Muscle of arm (tissue), 1 donor: ENCODE measurements at regions not wholly inside any gene's neighbourhood (a gene's known extent, or its start where the extent isn't known, plus 50 kb on each side); places are given as distances from the start of the nearest gene placed in this dataset.

Experiments used
- DNase-seq: peaks from one replicate; pipeline ENCODE4 v3.0.0-alpha.2; 2013

DNA sequence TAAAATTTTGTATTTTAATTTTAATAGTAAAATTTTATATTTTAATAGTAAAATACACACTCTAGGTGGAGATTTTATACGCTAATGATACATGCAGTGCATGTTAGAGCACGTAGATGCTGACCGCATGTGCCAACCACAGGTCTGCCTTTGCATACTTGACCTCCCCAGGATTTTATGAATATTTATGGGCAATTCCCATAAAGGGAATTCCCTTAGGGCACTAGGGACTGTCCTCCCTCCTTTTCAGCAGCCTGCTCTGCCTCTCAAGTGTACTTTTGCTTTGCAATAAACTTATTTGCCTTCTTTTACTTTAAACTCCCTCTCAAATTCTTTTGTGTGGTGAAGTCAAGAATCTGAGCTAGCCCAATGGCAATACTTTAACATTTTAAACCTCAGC is 217.7 kb upstream of the CDH8 start:
- no peak for DNase-seq

DNA sequence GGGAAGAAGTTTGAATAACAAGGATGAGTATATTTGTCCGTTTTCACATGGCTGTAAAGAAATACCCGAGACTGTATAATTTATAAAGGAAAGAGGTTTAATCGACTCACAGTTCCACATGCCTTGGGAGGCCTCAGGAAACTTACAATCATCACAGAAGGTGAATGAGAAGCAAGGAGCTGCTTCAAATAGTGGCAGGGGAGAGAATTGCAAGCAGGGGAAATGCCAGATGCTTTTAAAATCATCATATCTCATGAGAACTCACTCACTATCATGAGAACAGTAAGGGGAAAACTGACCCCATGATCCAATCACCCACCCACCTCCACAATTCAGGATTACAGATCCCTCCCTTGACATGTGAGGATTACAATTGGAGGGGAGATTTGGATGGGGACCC is 212.8 kb upstream of the CDH8 start:
- no peak for DNase-seq

DNA sequence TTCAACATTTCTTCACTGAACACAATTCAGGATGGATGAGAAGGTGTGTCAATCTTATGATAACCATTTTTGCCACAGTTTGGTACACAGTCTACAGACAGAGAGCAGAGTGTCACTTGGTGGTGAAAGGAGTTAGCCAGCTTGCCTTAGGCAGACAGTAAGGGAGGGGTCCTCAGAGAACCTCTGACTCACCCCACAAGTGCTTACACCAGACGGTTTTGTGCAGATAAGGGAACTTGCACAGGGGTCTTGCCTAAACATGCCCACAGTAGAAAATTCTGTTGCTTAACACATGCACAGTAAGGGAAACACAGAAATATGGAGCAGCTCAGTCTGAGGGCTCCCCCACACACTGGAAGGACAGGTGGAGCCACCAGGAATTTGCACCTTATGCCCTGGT is 204.5 kb upstream of the CDH8 start:
- DNase-seq = no peak

DNA sequence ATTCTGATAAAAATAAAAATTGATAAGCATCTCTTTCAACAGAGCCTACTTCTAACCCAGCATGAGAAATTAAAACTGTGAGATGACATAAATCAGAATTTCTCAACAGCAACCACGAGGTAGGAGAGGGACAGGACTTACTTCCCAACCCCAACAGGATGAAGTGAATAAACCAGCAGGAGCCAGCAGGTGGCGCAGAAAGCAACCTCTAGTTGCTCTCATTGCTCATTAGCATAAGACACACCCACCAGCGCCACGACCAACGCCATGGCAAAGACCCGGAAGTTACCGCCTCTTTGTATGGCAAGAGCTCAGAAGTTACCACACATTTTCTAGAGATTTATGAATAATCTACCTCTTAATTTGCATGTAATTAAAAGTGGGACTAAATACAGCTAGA is 189.4 kb upstream of the CDH8 start:
- peak; percentile 27 for DNase-seq

DNA sequence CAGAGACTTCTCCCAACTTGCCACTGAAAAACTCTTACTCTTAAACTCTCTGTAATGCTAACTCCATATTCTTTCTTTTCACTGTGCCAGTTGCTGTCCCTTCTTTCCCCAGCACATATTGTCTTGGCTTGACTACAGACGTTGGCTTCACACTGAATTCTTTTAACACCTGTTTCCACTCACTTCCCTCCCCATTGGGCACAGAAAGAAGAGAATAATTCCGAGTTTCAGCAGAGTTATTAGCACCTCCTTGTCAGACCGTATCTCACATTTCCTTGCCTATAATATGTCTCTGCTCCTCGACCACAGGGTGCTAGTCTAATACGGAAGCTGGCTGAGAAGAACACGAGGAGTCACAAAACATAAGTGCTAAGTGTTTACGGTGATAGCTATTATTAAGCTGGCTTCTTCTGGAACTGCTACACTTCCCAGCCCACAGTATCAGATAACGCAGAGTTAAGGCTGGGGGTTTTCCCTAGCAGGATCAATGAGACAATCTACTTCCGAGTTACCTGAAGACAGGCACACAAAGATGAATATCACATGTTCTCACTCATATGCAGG is 188.5 kb upstream of the CDH8 start:
- DNase-seq = no peak

DNA sequence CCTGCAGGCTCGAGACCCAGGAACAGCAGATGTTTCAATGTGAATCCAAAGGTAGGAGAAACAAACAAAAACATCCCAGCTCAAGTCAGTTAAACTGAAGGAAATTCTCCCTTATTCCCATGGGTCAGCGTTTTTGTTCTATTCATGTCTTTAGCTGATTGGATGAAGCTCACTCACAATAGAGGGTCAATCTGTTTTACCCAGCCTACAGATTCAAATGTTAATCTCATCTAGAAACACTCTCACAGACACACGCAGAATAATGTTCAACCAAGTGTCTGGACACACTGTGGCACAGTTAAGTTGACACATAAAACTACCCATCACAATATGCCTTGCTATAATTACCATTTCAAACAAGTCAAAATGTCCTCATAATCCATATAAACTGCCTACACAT is 180.6 kb upstream of the CDH8 start:
- no peak for DNase-seq

DNA sequence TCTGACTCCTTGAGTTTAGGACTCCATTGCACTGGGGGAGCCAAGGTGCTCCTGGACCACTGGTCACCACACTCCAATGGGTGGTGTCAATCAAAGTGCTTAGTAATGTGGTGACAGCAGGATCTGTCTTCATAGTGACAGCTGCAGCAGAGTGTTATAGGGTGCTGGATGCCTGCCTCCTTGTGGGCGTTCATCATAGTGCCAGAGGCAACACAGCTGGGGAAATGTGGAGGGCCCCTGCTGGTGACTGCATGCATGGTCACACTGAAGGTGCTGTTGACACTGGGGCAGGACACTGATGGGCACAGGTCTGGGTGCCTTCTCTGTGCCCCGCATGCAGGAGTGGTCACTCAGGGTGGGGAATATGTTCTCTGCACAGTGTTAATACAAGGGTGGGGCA is 177.5 kb upstream of the CDH8 start:
- no peak for DNase-seq

DNA sequence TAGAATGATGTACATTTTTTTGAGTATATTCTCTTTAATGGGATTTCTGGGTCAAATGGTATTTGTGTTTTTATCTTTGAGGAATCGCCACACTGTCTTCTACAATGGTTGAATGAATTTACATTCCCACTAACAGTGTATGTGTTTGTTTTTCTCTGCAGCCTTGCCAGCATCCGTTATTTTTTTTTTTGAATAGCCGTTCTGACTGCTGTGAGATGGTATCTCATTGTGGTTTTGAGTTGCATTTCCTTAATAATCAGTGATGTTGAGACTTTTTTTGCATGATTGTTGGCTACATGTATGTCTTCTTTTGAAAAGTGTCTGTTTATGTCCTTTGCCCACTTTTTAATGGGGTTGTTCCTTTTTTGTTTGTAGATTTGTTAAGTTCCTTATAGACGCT is 172.7 kb upstream of the CDH8 start:
- DNase-seq = no peak

DNA sequence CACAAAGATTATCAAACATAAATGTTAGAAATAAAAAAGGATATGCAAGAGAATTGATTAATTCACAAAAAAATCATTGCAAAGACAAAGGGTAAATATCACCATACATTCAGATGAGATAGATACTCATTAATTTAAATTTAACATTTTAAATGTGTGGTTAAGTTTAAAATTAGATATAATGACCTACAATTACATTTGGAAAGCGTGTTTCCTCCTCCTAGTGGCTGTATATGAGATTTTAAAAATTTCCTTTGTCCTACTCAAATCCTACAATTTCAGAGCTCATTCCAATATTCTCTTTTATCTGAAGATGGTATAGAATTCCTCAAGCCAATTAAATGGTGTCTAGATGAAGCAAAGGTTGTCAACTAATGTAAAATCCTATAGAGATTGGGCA is 169.2 kb upstream of the CDH8 start:
- DNase-seq = no peak

DNA sequence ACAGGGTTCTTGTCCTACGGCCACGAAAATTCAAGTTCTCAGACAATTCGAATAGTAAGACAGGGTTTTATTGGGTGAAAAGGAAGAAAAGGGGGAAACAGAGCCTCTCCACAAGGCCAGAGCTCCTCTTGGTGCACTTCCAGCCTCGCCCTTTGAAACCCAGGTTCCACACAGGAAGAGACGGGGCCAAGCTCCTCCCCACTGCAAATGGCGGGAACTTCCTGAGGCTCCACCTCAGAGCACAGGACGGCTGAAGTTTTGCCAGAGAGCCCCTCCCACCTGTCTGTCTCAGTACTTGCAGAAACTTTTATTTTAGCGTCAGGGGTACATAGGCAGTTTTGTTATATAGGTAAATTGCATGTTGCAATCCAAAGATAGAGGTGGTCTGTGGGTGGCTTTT is 165.7 kb upstream of the CDH8 start:
- DNase-seq = no peak

DNA sequence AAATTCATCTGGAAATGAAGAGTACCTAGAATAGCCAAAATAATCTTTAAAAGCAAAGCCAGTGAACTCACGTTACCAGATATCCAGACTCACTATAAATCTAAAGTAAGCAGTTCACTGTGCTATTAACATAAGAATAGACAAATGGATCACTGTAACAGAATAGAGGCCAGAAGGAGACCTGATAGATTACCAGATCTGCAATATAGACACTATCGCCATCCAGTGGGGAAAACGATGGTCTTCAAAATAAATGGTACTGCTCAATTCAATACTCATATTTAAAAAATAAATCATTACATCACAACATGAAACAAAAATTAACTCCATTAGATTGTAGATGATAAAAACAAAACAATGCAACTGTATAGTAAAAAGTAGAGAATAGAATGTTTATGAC is 158.6 kb upstream of the CDH8 start:
- no peak for DNase-seq

DNA sequence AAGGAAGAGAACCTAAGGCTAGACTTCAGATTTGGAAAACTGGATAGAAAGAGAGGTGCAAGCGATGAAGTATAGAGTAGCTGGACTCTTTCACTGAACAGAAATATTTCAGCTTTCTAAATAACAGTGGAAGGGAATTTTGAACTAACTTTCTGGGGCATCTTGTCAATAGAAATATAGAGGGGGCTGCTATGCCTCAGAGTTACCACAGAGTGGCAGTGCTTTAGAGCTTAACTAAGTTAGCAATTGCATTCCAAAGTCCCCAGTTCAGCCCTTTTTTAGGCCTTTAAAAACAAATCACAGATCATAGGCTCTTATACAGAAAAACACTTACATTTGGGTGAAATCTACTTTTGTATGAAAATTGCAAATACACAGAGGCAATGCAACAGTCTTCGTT is 154.2 kb upstream of the CDH8 start:
- peak; percentile 17 for DNase-seq

DNA sequence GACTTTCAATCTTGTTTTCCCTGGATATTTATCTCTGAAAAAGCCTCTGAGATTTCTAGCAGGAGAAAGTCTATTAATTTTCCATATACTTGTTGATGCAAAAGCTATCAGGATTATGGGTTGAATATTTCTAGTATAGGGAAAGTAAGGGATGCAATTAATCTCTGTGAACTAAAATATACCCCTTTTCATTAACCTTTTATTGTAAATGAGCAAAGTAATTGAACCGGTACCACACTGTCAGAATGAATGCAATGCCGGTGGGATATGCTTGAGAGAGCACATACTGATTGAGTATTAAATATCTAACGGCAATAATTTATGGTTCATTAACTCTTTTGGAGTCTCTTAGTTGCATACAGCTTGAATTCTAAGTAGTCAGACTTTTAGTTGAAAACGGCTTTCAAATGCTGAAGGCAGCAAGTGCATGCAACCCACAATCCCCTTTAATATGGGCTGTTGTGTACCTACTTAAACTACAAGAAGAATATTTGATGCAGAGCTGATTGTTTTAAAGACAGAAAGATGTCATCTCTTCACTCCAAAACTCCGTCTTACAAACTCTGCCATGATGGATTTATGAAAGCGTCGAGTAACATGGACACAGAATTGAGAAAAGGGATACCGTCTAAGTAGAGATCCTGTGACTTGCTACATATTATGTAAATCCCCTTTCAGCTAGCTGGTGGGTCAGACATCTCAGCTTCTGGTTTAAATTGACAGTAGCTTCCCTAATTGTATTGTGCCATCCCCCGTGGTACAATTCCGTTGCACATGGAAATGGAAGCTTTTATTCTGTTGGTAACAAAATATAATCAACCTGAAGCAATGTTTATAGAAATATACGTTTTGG is 141.3 kb upstream of the CDH8 start:
- no peak for DNase-seq

DNA sequence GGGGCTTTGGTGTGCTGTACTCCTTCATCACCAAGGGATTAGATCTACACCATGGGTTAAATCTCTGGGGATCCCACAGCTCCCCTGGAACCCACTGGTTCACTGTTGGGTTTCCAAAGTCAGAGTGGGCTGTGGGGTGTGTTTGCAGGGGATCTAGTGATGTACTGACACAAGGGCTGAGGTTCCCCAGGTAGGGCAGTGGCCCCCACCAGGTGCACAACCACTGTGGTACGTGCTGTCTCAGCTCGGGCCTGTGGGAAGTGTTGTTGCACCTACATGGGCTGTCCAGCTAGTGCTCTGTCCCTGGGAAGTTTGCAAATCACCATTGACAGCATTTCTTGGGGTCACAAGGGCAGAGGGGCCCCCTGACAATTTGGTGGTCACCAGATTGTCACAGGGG is 134.4 kb upstream of the CDH8 start:
- no peak for DNase-seq

DNA sequence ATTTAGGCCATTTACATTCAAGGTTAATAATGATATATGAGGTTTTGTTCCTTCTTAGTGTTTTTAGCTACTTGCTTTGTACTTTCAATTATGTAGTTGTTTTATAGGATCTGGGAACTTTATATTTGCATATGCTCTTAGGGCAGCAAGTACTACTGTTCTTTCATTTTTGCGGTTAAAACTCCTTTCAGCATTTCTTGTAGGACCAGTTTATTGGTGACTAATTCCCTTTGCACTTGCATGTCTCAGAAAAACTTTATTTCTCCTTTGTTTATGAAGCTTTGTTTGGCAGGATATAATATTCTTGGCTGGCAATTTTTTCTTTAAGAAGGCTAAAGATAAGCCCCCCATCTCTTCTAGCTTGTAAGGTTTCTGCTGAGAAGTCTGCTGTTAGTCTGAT is 131.3 kb upstream of the CDH8 start:
- DNase-seq = no peak

DNA sequence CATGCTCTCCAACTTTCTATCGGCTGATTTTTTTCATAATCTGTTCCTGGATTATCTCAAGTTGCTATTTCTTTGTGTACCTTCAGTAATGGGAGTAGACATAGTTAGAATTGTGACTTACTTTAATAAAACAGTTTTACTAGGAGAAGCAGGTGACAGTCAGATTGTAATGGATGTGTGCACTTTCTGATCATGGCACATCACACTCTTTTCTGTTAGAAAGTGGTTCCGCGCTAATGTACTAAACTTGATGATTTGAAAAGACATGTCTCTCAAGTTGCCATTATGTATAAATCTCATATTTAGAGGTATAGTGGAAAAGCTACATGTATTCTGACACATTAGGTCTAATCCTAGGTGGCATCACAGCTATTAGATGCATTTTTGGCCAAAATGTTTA is 121.3 kb upstream of the CDH8 start:
- DNase-seq = no peak

DNA sequence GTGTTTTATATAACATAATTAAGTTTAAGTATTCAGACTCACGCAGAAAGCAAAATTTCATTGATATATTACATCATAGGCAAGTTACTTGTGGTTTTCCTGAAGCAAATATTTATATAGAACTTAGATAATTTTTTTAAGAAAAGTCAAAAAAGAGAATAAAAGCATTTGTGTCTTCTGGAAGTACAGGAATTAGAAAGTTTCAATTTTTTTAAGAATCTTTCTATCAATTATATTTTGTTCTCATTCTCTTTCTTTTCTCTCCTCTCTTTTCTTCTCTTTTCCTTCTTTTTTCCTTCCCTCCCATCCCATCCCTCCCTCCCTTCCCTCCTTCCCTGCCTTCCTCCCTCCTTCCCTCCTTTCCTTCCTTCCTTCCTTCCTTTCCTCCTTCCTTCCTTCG is 120.7 kb upstream of the CDH8 start:
- DNase-seq = no peak

DNA sequence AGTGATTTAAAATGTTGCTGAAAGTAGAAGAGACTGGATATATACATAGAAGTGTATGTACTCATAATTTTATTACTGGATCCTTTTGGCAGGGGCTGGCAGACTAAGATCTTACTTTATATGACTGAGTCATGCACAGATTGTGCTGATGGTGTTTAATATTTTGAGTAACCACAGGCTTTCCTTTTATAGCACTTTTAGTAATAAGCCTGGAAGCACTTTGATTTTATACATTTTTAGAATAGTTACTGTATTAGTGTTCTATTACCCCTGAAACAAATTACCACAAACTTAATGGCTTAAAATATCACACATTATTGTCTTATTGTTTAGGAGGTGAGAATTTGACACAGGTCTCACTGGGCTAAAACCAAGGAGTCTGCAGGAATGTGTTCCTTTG is 113.4 kb upstream of the CDH8 start:
- no peak for DNase-seq

DNA sequence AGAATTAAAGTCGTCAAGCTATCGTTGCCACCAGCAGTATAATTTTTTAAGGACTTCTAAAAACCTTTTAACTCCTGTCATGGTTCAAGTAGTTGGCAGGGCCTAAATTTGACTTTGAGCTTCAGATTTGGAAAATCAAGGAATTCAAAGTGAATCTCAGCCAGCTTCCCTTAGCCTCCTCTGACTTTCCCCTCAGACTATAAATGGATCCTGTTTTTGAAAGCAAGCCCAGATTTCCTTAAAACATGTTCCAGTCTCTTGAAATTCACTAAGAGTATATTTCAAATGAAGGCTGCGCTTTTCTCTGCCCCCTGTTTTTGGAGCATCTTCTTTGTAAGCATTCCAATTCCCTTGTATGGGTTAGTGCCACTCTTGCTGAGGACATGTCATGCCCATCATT is 101.8 kb upstream of the CDH8 start:
- peak; percentile 36 for DNase-seq

DNA sequence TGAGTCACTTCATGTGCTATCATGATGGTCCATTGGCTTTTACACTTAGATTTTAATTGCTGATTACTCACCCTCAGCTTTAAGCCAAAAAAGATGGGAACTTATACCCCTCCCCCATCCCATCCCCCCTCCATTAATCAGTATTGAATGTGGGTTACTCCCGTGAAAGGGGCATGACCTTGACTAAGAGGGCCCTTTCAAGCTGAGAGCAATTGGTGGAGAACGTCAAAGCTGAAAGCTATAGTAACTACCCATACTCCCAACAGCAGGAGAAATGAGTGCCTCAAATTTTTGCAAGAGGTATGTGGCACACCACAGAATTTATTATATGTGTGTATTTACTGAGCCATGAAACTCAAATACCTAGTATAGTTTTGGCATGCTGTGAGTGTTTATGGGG is 99.7 kb upstream of the CDH8 start:
- DNase-seq = no peak

DNA sequence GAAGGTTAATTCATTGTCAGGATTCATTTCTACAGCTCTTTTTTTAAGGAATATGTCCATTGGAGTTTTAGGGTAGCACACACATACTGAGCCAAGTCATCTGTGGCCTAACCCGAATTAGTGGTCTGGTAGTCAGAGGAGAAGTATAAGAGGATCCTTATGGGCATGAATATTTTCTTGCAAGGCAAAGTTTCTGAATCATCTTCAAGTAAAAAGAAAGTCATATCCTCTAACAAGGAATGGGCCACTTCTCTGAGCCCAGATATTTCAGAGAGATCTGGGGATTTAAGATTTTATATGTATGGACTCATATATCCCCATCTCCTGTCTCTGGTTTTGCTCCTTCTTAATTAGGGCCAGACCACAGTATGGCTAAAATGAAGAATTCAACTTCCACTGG is 99.2 kb upstream of the CDH8 start:
- DNase-seq = no peak

DNA sequence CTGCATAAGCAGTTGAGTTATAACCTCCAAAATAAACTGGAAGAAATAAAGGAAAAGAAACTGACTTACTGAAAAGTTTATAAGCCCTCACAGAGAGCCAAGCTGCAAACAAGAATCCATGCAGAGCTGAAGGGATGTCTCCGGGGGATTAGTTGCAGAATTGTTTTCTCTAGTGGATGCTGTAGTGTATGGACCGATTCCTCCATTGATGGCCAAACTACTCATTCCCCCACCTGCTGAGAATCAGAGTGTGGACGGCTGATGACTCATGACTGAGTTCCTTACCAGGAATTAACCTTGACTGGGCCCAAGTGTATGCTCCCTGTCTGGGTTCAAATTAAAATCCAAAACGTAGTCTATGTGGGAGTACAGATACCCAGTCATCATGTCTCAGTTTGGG is 93.9 kb upstream of the CDH8 start:
- DNase-seq = peak; percentile 6

DNA sequence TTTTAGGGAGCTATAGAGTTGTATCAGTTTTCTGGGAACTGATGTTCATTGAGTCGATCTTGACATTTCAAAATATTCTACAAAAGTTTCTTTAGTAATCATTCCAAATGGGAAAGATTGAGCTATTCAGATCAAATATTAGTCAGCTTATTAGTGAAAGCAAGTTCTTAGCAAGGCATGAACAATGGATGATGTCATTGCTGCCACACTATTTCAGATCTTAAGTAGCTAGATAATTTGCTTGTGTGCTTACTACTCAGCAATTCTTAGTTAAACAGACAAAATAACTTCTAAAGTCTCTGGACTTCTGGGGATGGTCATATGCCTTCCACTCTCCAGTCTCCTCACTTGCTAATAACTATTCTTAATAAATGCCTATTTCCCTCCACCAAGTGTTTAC is 69.0 kb upstream of the CDH8 start:
- DNase-seq = no peak

DNA sequence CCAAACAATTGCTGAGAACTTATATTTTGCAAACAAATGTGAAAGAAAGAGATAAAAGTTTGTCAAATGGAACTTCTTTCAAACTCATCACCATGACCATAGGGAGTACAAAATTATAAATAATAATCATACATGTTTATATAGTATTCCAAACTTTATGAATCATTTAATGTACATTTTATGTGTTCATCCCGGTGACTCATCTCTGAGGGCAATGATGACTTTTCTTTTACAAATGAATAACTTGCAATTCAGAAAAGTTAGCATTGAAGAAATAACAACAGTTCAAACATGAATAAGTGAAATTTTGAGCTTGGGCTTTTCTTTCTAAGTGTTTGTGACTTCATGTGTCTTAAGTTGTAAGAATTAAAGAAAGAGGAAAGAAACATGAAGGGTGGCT is 66.3 kb upstream of the CDH8 start:
- no peak for DNase-seq
